ENCODE measurements at regions not wholly inside any gene's neighbourhood (a gene's known extent, or its start where the extent isn't known, plus 50 kb on each side); places are given as distances from the start of the nearest gene placed in this dataset.

GRCh38 chr3:36206956-36207580 is 173.2 kb upstream of the STAC start:
- Histone ChIP-seq H3K4me3 (replicated peaks in 1 of 3) (no peak overlapping the region), H3K4me1 (no peaks in the 10 kb centered on the region), H3K27ac (no peak overlapping the region), H3K9me3 (no peaks in the 10 kb centered on the region), H3K27me3 (no peaks in the 10 kb centered on the region), H3K36me3 (no peaks in the 10 kb centered on the region)
- TF ChIP-seq CTCF (IDR thresholded peaks at IDR 0.05) (no peak), POLR2A (IDR thresholded peaks at IDR 0.05) (no peak)
- 52 to 57% methylated on average over 4 of the region's 4 CpGs for WGBS, 2 donors
- intact Hi-C loops (cut with DNase I), result no loop called here
- DNase-seq, result no peak

- no peak for TF ChIP-seq CTCF (IDR thresholded peaks at IDR 0.05)
- no peak for TF ChIP-seq POLR2A (IDR thresholded peaks at IDR 0.05)
- H3K36me3 ChIP-seq, result no peaks in the 10 kb centered on the region
- intact Hi-C loops (cut with DNase I), result no loop called here
- WGBS, 2 donors, result 81 to 87% methylated on average over 3 of the region's 3 CpGs
- no peak overlapping the region for H3K4me3 ChIP-seq (replicated peaks in 1 of 3)
- H3K4me1 ChIP-seq, result no peaks in the 10 kb centered on the region
- H3K9me3 ChIP-seq, result no peaks in the 10 kb centered on the region
- no peaks in the 10 kb centered on the region for H3K27me3 ChIP-seq
- H3K27ac ChIP-seq, result no peak overlapping the region
- DNase-seq, result no peak
These were observed 169.3 kb upstream of the STAC start for GRCh38 chr3:36210840-36211651.

GRCh38 chr3:36211652-36211999 is 168.7 kb upstream of the STAC start:
- Histone ChIP-seq H3K4me3 (replicated peaks in 1 of 3) (no peak overlapping the region), H3K36me3 (no peaks in the 10 kb centered on the region), H3K4me1 (no peaks in the 10 kb centered on the region), H3K9me3 (no peaks in the 10 kb centered on the region), H3K27me3 (no peaks in the 10 kb centered on the region), H3K27ac (no peak overlapping the region)
- intact Hi-C loops (cut with DNase I), result no loop called here
- TF ChIP-seq CTCF (IDR thresholded peaks at IDR 0.05) (no peak), POLR2A (IDR thresholded peaks at IDR 0.05) (no peak)
- no peak for DNase-seq

- Histone ChIP-seq H3K27me3 (no peaks in the 10 kb centered on the region), H3K4me1 (no peaks in the 10 kb centered on the region), H3K9me3 (no peaks in the 10 kb centered on the region), H3K27ac (no peak overlapping the region), H3K36me3 (no peaks in the 10 kb centered on the region), H3K4me3 (replicated peaks in 1 of 3) (no peak overlapping the region)
- intact Hi-C loops (cut with DNase I), result no loop called here
- WGBS, 2 donors, result 82 to 88% methylated on average over 2 of the region's 2 CpGs
- TF ChIP-seq POLR2A (IDR thresholded peaks at IDR 0.05), result no peak
- TF ChIP-seq CTCF (IDR thresholded peaks at IDR 0.05), result no peak
- DNase-seq, result no peak
These were observed 168.1 kb upstream of the STAC start for GRCh38 chr3:36212251-36212650.

- intact Hi-C loops (cut with DNase I), result no loop called here
- no peak overlapping the region for H3K27ac ChIP-seq
- H3K4me1 ChIP-seq, result no peaks in the 10 kb centered on the region
- H3K4me3 ChIP-seq (replicated peaks in 1 of 3), result no peak overlapping the region
- TF ChIP-seq CTCF (IDR thresholded peaks at IDR 0.05), result no peak
- no peak for TF ChIP-seq POLR2A (IDR thresholded peaks at IDR 0.05)
- no peak for DNase-seq
- no peaks in the 10 kb centered on the region for H3K9me3 ChIP-seq
- H3K36me3 ChIP-seq, result no peaks in the 10 kb centered on the region
- WGBS, 2 donors, result 83 to 85% methylated on average over 3 of the region's 3 CpGs
- H3K27me3 ChIP-seq, result no peaks in the 10 kb centered on the region
These were observed 165.8 kb upstream of the STAC start for GRCh38 chr3:36214460-36214859.
